Stimulated activated CD4-positive, alpha-beta T cell treated with anti-CD3 and anti-CD28 coated beads, Interleukin-4, amount 100 ng/mL, for 1 hour (primary cell): ENCODE measurements at regions not wholly inside any gene's neighbourhood (a gene's known extent, or its start where the extent isn't known, plus 50 kb on each side); places are given as distances from the start of the nearest gene placed in this dataset.
"Not testable (repeated sequence)": the region's sequence is repeated elsewhere in the genome, so short reads cannot be mapped to it uniquely, and the experiment has no call there.

ENCODE experiments used
- DNase-seq: peaks from one replicate; pipeline ENCODE4 v3.0.0-alpha.2; 2020

- DNase-seq: no peak
These were observed 198.9 kb upstream of the WWC1 start for GRCh38 chr5:168092209-168093185.

- no peak for DNase-seq
These were observed 198.1 kb upstream of the WWC1 start for GRCh38 chr5:168093200-168093910.

- DNase-seq: no peak
These were observed 194.9 kb upstream of the WWC1 start for GRCh38 chr5:168096525-168096924.

GRCh38 chr5:168097876-168098653 is 193.4 kb upstream of the WWC1 start:
- DNase-seq: no peak

GRCh38 chr5:168101352-168101751 is 190.1 kb upstream of the WWC1 start:
- no peak for DNase-seq

DNA sequence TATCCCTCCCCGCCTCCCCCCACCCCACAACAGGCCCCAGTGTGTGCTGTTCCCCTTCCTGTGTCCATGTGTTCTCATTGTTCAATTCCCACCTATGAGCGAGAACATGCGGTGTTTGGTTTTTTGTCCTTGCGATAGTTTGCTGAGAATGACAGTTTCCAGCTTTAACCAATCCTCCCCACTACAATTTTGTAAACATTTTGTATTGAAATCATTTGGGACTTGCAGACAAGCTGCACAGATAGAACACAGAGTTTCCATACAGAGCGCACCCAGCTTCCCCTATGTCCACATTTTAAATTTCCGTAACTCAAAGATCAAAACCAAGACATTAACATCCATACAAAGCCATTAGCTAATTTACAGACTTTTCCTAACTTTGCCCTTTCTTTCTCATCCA is 188.4 kb upstream of the WWC1 start:
- not testable (repeated sequence) for DNase-seq

- no peak for DNase-seq
These were observed 187.1 kb upstream of the WWC1 start for GRCh38 chr5:168104350-168104749.

GRCh38 chr5:168104811-168105481 is 186.5 kb upstream of the WWC1 start:
- DNase-seq: no peak

- DNase-seq: no peak
These were observed 185.3 kb upstream of the WWC1 start for GRCh38 chr5:168106008-168106761.

- DNase-seq: no peak
These were observed 182.0 kb upstream of the WWC1 start for GRCh38 chr5:168109441-168109840.

DNA sequence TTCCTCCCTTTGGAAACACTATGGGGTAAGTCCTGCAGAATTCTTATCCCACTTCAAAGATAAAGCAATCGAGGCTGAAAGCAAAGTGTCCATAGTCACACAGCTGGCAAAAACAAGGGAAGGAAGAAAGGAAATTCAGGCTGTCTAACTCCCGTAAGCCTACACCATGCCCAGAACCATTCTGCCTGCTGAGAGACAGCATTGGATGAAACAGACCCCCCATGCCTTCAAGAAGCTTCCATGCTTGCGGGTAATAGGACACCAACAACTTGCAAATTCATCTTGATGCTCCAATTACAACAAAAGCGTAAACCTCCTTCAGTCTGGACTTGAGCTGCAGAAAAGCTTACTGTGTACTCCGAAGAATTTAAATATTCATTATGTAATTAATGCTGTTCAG is 181.1 kb upstream of the WWC1 start:
- no peak for DNase-seq

DNA sequence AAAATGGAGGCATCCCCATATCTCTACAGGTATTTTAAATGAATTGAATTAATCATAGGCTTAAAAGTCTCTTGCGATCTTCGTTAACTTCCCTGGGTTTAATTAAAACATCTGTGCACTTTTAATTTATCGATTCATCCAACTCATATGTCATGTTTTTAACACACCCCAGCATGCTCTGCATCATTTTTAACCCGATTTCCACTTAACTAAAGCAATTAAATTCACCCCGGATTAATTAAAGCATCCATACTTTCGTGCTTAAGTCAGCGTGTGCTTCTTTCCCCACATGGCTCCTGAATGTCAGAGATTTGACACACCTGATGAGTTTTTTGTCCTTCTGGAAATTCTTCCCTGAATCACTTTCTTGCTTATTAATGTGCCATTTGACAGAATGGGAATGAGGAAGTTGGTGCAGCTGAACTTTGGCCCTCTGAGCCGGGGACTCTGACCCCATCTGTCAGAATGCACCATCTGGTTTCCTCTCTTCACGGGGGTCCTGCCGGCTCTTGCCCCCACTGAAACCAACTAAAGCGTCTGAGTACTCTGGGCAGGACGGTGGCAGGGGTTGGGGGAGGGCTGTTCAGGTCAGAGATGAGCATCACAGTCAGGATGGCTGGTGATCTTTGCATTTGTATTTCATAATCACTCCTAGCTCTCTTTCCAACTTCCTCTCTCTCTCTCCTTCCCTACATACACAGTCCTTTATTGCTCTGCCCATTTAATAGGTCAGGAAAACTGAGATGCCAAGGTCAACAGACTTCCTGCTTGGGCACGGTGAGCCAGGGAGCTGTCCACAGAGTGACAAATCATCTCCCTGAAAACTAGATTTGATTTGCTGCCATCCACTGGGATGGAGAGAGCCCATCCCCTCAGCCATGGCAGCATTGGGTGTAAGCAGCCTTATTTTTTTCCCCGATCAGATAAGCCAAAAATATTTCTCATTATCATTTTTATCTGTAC is 180.3 kb upstream of the WWC1 start:
- no peak for DNase-seq

GRCh38 chr5:168114444-168115017 is 176.9 kb upstream of the WWC1 start:
- peak; percentile 16 for DNase-seq

GRCh38 chr5:168117469-168117868 is 174.0 kb upstream of the WWC1 start:
- DNase-seq: no peak

DNA sequence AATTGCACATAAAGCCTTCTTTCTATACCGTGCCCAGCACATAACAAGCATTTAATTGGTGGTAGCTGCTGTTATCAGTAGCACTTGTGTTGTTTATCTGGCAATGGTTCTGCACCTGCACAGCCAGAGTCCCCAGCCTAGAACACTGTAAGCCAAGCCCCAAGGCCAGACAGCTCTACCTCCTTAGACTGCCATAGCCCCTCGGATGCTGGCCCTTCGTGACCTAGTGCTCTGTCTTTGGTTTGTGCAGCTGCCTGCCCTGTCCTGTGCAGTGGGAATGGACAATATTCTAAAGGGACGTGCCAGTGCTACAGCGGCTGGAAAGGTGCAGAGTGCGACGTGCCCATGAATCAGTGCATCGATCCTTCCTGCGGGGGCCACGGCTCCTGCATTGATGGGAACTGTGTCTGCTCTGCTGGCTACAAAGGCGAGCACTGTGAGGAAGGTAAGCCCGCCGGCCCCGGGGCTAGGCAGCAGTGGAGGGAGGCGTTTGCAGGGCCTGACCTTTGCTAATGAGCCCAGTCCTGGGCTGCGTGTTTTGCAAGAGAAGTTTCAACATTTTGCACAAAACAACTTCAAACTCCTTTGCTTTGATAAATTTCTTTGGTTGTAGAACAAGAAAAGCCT is 173.3 kb upstream of the WWC1 start:
- no peak for DNase-seq

- DNase-seq: no peak
These were observed 170.9 kb upstream of the WWC1 start for GRCh38 chr5:168120401-168121137.

- no peak for DNase-seq
These were observed 170.3 kb upstream of the WWC1 start for GRCh38 chr5:168121138-168121494.

- DNase-seq: no peak
These were observed 167.6 kb upstream of the WWC1 start for GRCh38 chr5:168123631-168124528.
